NCI-H1105 (cell line): ENCODE measurements at regions not wholly inside any gene's neighbourhood (a gene's known extent, or its start where the extent isn't known, plus 50 kb on each side); places are given as distances from the start of the nearest gene placed in this dataset.
"Not testable (repeated sequence)": the region's sequence is repeated elsewhere in the genome, so short reads cannot be mapped to it uniquely, and the experiment has no call there.

ENCODE experiments used
- DNase-seq: peaks from one replicate; lab custom pipeline; 2025; lab: John Stamatoyannopoulos, UW

DNA sequence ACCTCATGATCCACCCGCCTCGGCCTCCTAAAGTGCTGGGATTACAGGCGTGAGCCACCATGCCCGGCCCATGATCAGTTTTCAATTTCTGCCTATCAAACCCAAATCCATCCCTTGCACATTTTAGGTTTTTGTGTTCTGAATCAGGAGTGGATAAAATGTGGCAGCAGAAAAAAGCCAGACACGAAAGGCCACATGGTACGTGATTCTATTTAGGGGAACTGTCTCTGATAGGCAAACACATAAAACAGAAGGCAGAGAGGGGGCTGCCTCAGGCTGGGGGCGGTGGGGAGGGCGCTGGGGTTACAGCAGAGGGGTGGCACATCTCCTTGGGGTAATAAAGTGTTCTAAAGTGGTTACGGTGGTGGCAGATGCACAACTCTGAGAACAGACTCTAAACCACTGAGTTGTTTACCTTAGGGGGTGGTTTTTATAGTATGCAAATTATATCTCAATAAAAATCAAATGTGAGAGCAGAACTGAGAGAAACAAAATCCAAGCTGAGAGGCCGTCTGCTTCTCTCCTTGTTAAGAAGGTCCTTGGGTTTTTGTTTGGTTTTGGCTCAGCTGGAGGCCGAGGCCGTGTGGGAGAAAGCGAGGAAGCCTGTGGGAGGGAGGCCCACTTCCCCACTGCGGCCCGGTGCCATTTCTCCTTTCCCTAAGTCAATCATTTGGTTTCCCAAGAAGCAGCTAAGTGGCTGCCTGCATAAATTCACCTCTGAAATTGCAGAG lies 78.0 kb downstream of the SOWAHC start:
- DNase-seq = no peak

- not testable (repeated sequence) for DNase-seq
Observed at GRCh38 chr2:109692831-109693230, 78.7 kb downstream of the SOWAHC start.

DNA sequence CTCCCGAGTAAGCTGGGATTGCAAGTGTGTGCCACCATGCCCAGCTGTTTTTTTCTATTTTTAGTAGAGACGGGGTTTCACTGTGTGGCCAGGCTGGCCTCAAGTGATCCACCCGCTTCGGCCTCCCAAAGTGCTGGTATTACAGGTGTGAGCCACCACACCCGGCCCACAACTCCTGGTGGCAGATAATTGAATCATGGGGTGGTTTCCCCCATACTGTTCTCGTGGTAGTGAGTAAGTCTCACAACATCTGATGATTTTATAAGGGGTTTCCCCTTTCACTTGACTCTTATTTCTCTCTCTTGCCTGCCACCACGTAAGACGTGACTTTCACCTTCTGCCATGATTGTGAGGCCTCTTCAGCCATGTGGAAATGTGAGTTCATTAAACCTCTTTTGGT lies 79.1 kb downstream of the SOWAHC start:
- not testable (repeated sequence) for DNase-seq

DNA sequence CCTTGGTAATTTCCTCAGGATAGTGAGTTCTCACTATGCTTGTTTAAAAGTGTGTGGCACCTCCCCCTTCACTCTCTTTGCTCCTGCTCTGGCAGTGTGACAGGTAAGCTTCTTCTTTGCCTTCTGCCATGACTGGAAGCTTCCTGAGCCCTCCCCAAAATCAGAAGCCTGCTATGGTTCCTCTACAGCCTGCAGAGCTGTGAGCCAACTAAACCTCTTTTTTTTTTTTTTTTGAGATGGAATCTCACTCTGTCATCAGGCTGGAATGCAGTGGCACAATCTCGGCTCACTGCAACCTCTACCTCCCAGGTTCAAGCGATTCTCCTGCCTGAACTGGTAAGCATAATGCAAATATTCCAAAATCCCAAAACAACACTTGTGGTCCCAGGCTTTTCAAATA lies 80.0 kb downstream of the SOWAHC start:
- no peak for DNase-seq

DNA sequence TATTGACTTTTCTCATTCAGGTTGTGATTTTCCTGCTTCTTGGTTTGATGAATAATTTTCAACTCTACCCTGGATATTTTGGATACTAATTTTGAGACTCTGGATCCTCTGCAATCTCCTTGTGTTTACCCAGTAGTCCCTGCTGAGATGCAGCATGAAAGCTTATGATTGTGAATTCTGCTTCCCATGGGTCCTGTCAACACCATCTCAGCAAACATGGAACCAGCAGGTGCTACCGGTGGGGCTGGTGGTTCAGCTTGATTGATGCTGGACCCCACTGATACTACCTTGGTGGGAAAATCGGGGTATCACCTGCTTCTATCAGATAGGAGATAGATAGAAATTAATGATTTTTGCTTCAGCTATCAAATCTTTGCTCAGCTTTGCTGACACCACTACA lies 81.1 kb downstream of the SOWAHC start:
- no peak for DNase-seq

- DNase-seq = no peak
Observed at GRCh38 chr2:109699646-109700045, 85.5 kb downstream of the SOWAHC start.

DNA sequence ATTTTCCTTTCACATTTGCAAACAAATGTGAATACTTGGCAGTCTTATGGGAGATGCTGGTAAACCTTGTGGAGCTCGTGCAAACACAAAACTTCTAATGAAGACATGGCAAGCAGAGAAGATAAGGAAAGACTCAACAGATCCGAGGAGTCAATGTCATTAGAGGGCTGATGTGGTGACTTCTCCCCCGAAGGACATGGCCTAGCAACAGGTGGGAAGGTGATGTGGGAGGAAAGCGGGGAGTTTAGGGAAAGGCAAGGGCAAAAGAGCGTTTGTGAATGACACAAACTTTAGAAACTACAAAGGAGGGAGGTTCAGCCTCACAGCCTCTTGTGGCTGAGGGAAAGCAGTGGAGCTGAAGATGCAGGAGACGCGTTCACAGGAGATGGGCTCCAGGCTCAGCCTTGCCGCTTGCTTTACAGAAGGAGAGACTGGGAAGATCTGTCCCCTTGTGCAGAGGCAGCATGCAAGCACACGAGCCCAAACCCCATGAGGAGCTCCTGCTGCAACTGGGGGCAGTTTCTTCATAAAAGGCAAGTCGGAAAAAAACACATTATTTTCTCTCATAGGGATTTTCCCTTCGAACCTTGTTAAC lies 86.6 kb downstream of the SOWAHC start:
- DNase-seq = no peak

GRCh38 chr2:109701362-109701761 lies 87.2 kb downstream of the SOWAHC start:
- no peak for DNase-seq

DNA sequence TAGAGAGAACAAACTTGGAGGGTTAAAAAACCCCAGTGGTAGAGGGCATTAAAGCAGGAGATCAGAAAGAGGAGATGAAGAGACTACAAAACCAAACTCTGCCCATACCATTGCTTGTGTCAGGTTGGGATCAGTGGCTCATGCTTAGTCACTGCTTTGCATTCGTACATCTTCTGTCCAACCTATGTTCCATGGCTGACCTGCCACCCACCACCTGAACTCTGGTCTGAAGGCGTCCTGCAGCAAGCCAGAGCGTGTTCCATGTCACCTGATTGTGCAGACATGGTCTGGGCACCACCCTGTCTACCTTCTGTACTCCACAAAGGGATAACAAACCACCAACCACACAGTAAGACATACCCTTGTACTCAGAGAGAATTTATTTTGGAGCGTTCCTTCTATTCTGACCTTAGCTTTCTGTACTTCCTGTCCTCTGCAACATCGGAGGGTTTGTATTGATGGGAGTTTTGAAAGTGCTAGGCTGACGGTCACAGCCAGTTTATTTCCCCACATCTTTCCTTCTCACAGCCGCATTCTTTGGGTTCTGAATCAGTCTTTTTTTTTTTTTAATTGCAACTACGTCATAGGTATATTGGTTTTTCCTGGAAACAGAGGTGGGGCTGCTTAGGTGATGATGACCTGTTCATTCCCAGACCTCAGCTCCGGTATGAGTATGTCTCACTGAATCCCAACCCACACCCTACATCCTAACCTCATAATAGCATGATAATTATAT lies 88.3 kb downstream of the SOWAHC start:
- DNase-seq = no peak

DNA sequence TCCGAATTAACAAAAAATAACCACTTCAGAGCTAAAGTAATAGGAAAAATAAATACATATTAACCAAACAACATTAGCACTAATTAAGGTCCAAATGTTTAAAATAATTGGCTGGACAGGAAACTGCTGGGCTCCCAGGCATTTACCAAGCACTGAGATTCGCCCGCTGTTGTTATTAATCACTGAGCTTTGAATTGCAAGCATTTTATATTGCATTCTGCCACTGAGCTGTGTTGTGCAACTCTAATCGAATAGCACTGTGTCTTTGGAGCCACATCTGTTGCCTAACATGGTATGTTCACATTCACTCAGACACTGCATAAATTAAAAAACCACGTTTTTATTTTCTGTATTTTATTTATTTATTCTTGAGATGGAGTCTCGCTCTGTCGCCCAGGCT lies 88.9 kb downstream of the SOWAHC start:
- DNase-seq = no peak

DNA sequence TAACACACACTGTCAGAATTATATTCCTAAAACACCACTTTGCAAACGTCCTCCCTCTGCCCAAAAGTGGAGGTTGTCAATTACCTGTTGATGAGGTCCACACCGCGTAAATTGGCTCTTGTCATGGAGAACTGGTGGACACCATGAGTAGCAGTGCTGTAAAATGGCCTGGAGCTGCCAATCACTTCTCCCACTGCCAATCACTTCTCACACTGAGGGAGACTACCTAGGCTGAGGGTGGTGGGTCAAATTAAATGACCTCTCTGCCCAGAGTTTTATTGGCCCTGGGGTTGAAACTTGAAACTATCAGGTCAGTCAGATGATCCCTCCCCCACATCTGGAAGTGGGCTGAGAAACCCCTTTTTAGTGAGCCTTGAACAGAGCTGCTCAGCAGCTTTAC lies 89.6 kb downstream of the SOWAHC start:
- no peak for DNase-seq

DNA sequence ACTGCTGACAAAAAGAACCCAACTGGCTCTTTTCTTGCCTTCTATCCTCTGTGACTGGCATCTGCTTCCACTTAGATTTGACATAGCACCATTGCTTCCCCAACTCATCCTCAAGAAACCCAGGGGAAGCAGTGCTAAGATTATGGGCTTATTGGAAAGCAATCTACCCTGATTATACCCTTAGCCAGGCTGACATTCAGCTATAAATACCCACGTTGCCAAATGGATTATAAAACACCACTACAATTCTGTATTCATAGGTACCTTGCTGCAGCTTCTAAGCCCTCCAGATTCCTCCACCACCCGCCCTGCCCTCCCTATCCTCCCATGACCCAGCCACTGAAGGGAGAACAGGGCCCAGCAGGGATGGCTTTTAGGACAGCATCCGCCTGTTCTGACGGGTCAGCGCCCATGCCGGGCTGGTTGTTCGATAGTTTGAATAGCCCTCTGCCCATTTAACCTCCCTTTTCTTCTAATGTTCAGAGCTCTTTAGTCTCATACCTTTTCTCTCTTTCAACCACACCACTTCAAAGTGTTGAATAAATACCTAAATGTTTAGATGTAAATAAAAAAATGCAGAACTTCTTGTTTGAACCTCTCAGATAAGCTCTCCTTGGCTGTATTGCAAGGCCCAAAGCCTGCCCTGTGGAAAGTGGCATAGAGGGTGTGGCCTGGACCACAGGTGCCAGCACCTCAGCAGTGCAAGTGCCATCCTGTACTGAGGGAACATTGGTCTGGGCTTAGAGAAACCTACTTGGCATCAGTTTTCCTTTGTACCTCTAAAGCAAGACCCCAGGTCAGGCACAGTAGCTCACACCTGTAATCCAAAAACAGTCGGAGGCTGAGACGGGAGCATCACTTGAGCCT lies 86.6 kb upstream of the RGPD5 start:
- DNase-seq = no peak

- DNase-seq = no peak
Observed at GRCh38 chr2:109710505-109711229, 83.4 kb upstream of the RGPD5 start.

DNA sequence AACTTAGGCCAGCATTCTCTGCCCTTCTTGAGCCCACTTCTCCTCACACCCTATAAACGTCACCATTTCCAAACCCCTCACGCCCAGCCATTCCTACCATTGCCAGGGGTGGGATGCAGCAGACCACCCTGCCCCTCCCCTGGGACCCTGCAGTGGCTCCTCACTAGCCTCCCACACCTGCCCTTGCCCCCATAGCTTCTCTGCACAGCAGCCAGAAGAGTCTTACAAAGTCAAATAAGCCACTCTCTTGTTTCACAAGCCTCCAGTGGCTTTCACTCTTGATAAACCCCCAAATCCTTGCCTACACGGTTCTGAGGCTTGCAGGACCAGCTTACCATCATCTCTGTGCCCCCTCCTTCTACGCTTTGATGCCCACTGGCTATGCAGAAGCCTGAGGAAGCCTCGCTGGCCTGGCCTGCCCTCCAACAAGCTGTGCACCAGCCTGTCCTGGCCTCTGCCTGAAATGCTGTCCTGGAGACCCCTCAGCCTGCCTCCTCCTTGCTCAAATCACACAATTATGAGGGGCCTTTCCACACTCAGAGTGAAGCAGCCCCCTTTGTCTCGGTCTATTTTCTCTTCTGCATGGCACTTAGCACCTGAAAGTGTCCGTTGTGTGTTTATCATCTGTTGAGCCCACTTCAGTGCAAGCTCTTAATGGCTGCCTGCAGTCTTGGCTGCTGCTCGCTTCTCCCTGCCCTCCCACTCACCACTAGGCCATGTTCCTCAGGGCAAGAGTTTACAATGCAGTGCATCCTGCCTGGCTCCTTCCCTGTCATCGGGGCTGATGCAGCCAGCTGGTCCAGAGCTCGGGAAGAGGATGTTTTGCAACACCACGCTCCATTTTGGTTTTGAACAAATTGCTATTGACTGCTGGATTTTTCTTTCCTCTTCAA lies 82.6 kb upstream of the RGPD5 start:
- no peak for DNase-seq

- no peak for DNase-seq
Observed at GRCh38 chr2:109712123-109712449, 82.0 kb upstream of the RGPD5 start.

GRCh38 chr2:109712746-109713145 lies 81.4 kb upstream of the RGPD5 start:
- DNase-seq = no peak

DNA sequence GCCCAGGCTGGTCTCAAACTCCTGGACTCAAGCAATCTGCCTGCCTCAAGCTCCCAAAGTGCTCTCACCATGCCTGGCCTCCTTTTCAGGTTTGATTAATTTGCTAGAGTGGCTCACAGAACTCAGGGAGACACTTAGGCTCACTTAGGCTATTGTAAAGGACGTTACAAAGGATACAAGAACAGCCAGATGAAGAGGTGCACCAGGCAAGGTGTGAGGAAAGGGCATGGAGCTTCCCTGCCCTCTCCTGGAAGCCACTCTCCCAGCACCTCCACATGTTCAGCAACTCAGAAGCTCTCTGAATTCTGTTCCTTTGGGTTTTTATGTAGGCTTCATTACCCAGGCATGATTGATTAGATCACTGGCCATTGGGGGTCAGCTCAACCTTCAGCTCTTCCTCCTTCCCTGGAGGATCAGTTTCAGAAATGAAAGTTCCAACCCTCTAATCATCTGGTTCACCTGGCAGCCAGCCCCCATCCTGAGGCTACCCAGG lies 78.7 kb upstream of the RGPD5 start:
- no peak for DNase-seq

DNA sequence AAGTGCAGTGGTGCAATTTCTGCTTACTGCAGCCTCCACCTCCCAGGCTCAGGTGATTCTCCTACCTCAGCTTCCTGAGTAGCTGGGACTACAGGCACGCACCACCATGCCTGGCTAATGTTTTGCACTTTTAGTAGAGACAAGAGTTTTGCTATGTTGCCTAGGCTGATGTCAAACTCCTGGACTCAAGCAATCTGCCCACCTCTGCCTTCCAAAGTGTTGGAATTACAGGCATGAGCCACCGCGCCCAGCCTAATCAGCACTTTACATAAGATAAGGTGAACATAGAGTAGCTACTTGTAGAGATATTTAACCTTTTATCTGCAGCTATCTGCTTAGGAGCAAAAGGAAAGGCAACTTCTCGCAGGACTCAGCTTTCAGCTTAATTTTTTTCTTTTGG lies 77.5 kb upstream of the RGPD5 start:
- DNase-seq = not testable (repeated sequence)

- no peak for DNase-seq
Observed at GRCh38 chr2:109718139-109718538, 76.0 kb upstream of the RGPD5 start.

DNA sequence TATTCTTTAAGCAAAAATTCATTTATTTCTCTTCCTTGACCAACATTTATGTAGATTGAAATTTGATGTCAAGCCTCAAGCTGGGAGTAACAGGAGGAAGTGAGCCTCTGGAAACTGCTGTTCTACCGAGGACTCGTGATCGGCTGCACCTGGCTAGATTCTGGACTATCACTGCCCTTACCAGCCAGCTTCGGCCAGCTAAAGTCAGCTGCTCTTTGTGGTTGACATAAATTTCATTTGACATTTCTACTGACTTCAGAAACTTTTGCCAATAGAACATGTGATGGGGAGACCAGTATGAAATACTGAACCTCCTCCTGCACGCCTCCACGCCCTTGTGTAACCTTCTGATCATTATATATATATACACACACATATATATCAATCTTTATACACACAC lies 74.2 kb upstream of the RGPD5 start:
- DNase-seq = no peak
